ENCODE measurements at regions not wholly inside any gene's neighbourhood (a gene's known extent, or its start where the extent isn't known, plus 50 kb on each side); places are given as distances from the start of the nearest gene placed in this dataset.
A peak's percentile ranks its signal among the peaks of the same experiment; 100 is the strongest.
"Not testable (repeated sequence)": the region's sequence is repeated elsewhere in the genome, so short reads cannot be mapped to it uniquely, and the experiment has no call there.

DNA sequence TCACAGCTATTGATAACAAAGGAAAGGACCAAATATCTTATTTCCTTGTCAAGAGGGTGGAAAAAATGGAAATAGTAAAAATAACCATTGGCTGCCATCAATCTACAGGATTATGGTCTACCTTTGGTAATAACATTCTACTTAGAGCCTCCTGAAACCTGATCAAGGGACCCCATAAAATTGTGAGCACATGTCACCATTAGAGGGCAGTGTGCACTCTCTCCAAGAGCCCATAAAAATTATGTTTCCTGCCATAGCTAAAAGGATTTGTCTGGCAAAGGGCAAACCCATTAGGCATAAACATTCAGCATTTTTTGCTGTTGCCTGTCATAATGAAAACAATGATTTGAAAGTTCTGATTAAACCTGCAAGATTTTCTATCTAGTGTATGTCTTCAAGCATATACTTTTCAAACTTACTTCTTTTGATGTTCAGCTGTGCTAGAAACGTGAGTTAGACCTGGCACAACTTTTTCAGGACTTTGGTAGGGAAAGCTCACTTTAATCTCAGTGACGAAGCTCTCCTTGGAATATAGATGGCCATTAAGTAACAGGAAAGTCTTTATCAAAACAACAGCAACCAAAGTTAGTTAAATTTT lies 120.7 kb upstream of the ZFP64 start:
- DNase-seq (ENCODE audit: low read depth in 2 of 2): peak in 1 of 2 donors; percentile 27

DNA sequence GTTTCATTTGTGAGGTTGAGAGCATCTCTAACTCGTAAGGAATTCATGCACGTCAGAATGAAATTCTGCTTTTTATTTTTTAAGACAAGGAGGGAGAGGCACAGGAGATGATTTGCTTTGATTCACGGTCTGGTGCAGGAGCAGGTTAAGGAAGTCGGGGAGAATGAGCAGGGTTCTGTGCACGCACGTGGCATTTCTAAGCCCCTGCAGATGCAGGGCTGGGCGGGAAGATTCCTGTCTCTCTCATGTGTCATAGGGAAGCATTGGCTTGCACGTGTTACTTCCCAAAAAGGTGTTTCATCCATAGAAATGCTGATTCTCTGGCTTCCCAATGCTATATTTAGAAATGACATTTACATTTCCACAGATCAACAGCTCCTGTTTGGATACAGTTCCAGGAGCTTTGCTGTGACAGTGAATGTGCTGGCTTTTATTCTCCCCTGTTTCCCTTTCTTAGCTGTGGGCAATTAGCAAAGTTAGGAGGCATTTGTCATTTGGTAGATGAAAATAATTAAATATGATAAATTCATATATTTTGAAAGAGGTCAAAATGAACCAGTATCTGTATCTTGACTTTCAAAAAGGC lies 119.7 kb upstream of the ZFP64 start:
- no peak for DNase-seq (ENCODE audit: low read depth in 2 of 2)

DNA sequence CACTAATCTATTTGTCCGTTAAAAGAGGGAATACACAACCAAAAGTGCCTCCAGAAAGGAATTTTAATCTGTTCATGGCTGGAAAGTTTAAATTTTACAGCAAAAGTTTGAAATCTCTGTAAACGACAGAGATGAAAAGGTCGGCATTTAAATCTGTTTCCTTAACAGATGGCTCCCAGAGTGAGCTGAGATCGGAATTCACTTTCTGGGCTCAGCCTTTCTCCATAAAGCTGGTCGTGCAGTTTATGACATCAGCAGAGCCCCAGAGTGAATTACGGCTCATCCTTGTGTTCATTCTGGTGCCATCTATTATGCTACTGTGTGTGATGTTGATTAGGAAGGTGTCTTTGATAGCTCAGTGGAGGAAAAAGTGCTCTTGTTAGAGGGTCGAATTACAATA lies 117.6 kb upstream of the ZFP64 start:
- no peak for DNase-seq (ENCODE audit: low read depth in 2 of 2)

DNA sequence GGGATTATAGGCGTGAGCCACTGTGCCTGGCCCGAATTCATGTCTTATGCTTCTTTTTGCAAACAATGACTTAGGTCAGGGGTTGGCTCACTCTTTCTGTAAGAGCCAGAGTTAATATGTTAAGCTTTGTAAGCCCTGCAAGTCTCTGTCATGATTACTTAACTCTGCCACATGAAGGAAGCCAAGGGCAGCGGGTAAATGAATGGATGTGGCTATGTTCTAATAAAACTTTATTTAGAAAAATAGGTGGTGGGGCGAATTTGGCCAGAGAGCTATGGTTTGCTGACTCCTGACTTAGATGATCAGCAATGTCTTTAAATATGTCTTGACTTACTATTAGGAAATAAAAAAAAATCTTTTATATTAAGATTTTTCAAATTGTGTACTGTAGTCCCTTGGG lies 114.9 kb upstream of the ZFP64 start:
- DNase-seq (ENCODE audit: low read depth in 2 of 2): no peak

DNA sequence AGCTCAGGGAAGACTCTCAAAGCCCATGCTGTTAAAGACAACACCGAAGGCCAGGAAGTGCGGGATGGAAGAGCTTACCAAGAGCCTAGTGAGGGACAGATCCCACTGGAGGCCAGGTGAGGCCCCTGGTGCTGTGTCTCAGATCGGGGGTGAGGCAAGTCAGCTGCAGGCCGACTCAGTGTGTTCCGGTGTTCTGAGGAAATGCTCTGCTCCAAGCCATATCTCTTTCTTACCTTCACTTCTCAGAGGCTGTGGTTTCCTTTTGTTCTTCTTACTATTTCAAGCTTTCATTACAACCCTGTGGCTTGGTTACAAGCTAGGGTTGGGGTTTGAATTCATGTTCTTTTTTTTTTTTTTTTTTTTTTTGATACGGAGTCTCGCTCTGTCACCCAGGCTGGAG lies 114.3 kb upstream of the ZFP64 start:
- DNase-seq (ENCODE audit: low read depth in 2 of 2): peak in 1 of 2 donors; percentile 14

DNA sequence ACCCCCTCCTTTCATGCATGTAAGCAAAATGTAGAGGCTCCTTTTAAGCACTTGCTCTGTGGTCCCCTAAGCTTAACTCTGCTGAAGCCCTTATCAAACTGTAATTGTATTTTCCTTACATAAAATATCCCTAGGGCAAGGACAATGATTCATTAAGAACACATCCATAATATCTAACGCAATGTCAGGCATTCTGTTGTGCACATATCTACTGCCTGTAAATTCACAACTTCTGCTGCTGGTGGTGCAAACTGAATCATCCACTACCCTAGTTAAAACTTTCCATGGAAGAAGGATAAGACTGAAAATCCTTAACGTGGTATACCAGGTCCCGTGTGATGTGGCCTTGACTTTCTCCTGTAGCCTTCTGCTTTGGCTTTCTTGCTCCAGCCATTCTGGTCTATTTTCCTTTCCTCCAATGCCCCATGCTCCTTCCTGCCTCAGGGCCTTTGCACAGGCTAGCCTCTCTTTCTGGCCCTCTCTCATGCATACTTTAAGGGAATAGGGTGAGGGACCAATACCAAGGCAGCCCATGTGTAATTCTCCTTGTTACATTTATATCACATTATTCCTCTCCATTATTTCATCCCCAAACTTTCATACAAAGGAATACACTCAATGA lies 113.6 kb upstream of the ZFP64 start:
- no peak for DNase-seq (ENCODE audit: low read depth in 2 of 2)

DNA sequence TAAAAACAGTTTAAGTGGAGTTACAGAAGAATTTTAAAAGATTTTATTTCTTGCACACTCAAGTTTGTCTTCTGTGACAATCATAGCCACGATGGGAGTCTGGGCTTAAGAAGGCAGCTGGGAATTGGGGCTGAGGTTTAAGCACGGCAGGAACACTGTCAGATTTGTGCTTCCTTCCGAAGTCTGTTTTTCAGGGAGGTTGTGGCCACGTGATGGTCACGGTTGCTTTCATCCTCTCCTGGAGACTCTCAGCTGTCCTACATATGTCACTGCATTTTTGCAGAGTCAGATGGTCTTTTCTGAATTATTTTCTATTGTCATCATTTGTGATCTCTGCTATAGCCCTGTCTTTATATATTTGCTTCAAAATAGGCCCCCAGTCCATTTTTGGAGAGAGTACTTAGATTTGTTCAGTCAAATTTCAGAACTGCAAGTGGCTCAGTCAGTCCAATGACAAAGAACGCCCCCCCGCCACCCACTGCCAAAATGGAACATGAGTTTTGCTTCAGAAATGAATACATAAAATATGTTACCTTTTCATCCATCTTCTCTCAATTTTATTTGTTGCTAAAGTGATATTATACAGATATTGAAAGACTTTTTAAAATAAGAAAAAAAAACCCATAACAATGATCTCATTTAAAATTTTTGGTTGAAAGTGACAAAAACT lies 111.8 kb upstream of the ZFP64 start:
- peak; percentile 37 to 41 for DNase-seq (ENCODE audit: low read depth in 2 of 2)

DNA sequence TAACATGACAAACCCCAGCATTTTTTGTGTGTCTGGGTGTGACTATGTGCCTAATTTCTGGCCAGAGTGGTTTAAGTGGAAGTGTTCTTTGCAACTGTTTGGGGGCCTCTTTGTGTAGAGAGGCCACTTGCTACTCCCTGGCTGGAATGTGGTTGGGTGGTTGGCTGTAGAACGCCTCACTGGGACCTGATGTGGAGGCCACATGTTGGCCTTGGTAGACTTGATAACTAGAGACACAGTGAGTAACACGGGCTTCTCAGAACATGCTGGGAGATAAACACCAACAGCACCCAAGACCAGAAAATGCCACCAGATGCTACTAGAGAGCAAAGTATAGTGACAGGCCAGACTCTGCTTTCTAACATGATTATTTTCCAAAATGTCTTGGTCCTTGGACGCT lies 111.2 kb upstream of the ZFP64 start:
- no peak for DNase-seq (ENCODE audit: low read depth in 2 of 2)

DNA sequence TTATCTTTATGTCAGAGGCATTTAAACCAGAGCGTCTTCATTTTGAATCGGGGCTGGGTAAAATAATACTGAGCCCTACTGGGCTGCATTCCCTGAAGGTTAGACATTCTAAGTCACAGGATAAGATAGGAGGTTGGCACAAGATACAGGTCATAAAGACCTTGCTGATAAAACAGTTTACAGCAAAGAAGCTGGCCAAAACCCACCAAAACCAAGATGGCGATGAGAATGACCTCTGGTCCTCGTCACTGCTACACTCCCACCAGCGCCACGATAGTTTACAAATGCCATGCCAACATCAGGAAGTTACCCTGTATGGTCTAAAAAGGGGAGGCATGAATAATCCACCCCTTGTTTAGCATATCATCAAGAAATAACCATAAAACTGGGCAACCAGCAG lies 110.5 kb upstream of the ZFP64 start:
- not testable (repeated sequence) for DNase-seq (ENCODE audit: low read depth in 2 of 2)

DNA sequence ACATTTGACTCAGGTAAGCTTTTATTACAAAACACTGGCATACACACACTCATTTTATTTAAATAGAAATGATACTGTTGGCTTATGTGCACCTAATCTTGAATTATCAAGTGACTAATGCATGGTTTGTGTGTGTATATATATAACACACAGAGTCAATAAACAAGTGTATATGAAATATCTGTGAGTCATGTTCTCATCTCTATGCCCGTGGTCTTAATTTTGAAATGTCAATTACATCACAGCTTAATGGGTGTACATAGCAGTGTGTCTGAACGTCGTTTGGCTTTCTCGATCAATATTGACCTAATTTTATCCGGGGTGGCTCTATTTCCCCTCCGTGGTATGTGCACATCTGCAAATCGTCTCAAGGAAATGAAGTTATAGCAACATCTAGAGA lies 104.0 kb upstream of the ZFP64 start:
- DNase-seq (ENCODE audit: low read depth in 2 of 2): no peak

DNA sequence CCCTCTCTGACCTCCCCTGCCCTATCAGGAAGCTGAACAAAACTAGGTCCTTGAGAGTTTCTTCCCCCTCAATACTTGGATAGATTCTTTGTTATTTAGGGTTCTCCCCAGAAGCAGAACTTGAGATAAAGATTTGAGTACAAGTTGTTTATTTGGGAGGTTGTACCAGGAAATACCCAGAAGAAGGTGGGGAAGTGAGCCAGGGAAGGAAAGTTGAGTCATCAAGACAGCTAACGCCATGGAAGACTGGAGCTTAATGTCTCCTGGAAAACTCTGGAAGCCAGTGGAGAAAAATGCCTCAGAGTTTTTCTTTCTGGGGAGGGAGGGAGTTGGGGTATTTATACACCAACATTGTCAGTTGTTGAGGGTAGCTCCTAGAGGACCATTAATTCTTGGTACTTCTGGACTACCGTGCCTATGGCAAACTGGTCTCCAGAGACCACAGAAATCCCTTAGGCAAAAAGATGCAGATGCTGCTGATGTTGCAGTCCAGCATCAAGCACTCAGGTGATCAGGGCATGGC lies 102.6 kb upstream of the ZFP64 start:
- DNase-seq (ENCODE audit: low read depth in 2 of 2): no peak

DNA sequence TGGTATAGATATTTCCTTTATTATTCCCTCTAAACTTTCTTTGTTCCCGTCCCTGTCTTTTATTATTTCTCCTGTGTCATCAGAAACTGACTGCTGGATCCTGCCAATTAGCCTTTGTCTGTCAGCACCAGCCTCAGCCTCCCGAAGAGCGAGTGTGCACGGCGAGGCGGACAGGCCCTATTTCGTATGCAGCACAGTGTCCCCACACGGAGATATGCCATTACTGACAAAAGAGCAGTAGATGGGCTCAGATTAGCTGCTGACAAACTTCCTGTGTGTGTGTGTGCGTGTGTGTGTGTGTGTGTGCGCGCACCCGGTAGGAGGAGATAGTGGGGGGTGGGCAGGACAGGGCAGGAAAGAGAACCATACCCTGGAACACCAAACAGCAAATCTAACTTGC lies 99.5 kb upstream of the ZFP64 start:
- DNase-seq (ENCODE audit: low read depth in 2 of 2): no peak

DNA sequence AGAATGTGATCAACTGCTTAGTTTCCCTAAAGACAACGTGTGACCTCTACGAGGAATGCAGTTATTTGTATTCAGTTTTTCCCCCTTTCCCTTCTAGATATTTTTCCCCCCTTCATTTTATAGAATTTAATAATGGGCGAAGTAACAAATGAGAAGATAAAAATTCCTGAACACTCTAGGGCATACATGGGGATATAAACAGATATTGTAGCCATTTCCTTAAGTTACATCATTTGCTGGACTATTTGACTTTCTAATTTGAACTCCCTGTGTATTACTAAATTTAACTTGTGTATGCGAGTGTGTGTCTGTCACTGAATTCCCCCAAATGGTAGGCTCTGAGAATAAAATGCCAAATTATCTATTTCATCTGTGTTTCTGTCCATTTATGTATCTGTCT lies 99.0 kb upstream of the ZFP64 start:
- no peak for DNase-seq (ENCODE audit: low read depth in 2 of 2)

DNA sequence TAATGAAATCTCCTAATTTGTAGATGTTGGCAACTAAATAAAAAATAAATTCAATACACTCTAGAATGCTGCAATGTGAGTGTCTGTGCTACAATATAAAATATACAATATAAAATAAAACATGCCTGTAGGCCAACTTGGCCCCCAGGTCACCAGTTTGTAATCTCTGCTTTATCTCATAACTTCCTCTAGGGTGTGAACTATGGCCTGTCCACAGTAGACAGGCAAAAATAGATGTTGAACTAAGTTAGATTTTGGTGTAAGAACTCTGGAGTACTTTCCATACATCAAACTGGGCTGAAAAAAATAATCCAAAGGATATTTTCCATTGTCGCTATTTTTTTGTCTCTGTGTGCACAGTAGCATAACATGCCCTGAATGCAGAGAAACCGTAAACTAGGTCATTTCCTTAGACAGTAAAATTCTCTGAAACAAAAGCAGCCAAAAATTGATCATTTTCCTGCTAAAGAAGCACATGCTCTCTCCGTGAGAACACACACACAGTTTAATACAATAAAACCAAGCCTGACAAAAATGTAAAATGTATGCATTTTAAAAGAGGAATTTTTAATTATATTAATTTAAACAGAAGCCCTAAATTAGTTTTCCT lies 98.5 kb upstream of the ZFP64 start:
- no peak for DNase-seq (ENCODE audit: low read depth in 2 of 2)

DNA sequence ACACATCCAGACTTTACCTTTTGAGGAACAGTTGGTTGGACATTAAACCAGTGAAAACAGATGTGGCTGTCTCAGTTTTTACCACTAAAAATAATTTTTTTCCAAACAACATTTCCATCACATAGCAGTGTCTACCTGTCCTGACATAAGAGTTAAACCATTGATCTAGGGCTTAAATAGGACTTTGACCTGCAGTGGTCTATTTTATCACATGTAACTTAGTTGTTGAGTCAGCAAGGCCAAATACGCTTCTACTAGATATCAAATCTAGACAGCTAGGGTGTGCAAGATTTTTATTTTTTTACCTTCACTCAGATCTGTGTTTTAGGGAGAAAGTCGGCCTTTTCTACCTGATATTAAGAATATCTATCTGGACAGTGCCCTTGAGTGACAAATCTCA lies 88.8 kb upstream of the ZFP64 start:
- no peak for DNase-seq (ENCODE audit: low read depth in 2 of 2)

DNA sequence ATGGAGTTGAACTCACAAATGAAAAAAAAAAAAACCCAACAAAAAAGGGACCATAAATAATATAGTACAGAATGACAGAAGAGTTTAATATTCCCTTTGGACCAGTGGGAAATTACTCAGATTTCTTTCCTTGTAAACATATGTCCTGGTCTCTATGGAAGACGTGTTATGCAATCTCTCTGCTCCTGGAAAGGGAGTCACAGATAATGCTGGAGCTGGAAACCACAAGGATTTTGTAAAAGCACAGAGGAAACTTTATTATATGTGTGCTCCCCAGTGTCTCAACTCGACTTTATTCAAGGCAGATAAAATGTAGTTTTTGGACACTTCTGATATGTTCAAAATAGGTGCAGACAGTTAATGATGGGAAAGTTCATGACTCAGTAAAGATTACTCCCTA lies 88.1 kb upstream of the ZFP64 start:
- DNase-seq (ENCODE audit: low read depth in 2 of 2): no peak

DNA sequence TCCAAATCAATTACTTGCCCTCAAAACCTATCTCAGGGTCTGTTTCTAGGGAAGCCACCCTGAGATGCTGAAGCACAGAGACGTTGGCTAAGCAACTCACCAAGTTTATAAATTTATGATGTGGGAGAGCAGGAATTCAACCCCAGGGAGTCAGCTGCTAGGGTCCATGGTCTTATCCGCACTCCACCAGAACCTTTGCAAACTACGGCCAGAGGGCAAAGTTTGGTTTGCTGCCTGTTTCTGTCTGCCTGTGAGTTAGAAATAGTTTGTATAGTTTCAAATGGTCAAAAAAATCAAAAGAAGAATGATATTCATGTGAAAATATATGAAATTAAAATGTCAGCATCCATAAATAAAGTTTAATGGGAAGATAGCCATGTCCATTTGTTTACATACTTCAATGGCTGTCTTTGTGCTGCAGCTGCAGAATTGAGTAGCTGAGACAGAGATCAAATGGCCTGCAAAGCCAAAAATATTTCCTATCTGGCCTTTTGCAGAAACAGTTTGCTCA lies 83.7 kb upstream of the ZFP64 start:
- no peak for DNase-seq (ENCODE audit: low read depth in 2 of 2)

DNA sequence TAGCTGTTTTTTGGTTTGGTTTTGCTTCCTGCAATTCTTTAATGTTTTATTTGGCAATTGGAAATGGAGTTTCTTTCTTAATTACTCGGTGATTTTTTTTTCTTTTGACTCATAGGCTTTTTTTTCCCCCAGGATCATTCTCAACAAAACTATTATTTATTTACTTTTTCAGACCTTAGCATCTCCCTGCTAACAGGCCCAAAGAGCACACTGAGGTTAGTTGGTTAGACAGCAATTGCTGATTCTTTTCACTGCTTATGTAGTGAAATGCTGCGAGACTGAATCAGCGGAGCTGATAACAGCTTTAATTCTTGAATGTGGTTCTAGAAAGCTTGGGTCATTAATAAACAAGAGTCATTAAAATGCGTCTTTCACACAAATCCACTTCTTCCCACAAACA lies 79.1 kb upstream of the ZFP64 start:
- no peak for DNase-seq (ENCODE audit: low read depth in 2 of 2)

DNA sequence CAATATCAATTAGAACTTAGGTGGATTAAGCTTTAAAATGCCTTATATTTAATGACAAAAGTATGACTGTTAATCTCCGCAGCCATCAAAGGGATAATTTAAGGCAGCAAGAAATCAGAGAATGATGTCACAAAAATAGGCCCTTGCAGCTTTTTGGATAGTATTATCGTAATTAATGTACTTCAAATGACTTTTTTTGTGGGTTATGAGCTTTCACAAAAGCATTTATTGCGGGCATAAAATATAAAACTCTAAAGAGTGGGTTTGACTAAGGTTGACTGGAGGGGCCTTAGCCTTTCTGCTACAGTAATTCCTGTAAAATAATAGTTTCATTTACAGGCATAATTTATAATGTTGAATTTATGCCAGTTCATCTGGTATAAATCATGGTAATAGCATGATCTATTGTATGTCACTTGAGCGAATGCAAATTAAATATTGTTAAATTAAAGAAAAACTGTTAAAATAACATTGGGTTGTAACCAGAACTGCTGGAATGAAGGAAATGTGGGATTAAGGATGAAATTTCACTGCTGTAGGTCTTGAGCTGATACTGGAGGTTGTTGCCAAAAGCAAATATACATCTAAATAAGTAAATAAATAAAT lies 78.5 kb upstream of the ZFP64 start:
- DNase-seq (ENCODE audit: low read depth in 2 of 2): no peak

DNA sequence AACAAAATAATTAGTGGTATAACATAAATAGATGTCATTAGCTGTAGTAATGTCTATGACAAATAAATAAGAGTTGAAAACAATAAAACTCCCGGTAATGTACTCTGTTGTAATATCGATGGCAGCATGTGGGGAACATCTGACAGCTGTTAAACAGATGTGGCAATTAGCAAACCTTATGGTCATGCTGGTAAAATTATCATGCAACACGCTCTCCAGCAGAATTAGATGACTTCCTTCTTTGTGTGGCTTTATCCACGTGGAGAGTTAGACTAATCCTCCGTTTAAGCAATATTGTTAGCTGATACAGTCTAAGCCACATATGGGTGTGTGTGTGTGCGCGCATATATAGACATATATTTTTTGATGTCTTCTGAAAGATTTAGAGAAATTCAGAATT lies 77.7 kb upstream of the ZFP64 start:
- no peak for DNase-seq (ENCODE audit: low read depth in 2 of 2)

DNA sequence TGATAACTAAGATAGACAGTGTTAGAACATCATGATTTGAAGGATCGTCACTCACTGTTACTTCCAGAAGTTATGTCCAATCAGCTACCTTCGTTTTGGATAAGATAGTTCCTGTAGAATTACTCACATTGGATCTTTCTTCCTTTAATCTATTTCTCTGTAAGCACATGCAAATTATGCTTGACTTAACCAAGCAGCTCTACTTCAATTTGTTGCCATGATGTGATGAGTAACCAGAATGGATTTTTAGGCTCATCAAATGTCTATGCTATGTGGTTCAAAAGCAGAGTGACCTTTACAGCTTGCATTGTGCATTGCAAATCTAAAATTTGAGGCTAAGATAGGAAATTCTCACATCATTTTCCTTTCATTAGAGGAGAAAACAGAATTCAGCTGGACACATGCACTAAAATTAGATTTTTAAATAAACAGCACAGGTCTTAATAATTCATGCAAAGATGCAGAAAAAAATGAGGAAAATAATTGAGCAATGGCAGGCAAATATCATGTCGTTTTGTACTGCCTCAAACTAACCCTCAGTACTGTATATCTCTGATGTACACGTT lies 76.7 kb upstream of the ZFP64 start:
- DNase-seq (ENCODE audit: low read depth in 2 of 2): no peak

DNA sequence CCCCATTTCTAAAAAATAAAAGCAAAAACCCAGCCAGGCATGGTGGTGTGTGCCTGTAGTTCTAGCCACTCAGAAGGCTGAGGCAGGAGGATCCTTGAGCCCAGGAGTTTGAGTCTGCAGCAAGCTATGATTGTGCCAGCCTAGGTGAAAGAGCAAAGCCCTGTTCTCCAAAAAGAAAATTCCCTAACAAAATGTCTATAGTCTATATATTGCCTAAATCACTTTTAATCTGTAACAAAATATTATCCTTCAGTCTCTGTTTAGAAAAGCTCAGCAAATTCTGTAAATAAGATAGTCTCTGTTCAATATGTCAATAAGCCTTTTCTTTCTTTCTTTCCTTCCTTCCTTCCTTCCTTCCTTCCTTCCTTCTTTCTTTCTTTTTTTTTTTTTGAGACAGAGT lies 75.8 kb upstream of the ZFP64 start:
- DNase-seq (ENCODE audit: low read depth in 2 of 2): no peak

Measured in stimulated activated CD4-positive, alpha-beta T cell treated with anti-CD3 and anti-CD28 coated beads, Interleukin-4, amount 100 ng/mL, for 48 hours (primary cell).